Fibroblast of the conjunctiva (primary cell): ENCODE measurements at regions not wholly inside any gene's neighbourhood (a gene's known extent, or its start where the extent isn't known, plus 50 kb on each side); places are given as distances from the start of the nearest gene placed in this dataset.
"Not testable (repeated sequence)": the region's sequence is repeated elsewhere in the genome, so short reads cannot be mapped to it uniquely, and the experiment has no call there.

ENCODE experiments used
- DNase-seq: peaks from one replicate; pipeline ENCODE4 v3.0.0-alpha.2; 2010; ENCODE audit warnings: low read depth

GRCh38 chr5:43926923-43927322 is 323.9 kb downstream of the NNT start:
- no peak for DNase-seq

- no peak for DNase-seq
These were observed 317.4 kb downstream of the NNT start for GRCh38 chr5:43920422-43920821.

- DNase-seq, result no peak
These were observed 314.9 kb downstream of the NNT start for GRCh38 chr5:43917925-43918324.

- no peak for DNase-seq
These were observed 300.1 kb downstream of the NNT start for GRCh38 chr5:43903129-43903528.

- DNase-seq, result no peak
These were observed 298.0 kb downstream of the NNT start for GRCh38 chr5:43900974-43901373.

- no peak for DNase-seq
These were observed 292.9 kb downstream of the NNT start for GRCh38 chr5:43895876-43896275.

DNA sequence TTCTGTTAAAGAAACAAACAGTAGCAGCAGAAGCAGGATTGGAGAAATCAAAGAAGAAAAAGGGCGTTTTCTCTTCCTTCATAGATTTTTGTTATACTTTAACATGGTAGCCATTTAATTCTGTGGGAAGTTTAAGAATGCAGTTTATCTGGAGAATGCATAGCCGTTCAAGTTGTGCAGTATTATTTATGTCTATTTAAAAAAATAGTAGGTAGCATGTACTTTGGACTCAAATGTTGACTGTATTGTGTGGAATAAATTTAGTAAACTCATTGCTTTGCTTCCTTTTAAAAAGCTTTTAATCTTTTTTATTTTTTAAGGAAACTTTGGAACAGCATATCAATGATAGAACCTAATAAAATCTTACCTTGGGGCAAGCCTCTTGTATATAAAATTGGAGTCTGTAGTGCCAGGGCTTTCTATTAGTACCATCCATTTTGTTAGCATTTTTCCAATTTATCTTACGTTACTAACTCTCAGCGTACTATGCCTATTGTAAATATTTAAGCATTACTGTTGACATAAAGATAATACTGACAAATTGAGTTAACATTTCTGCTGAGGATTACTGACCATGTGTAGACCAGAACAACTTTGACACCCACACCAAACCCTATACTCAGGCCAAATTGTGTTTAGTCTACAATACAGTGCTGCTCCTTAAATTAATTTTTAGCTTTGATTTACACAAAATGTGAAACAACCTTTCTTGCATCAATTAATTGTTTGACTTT is 291.1 kb downstream of the NNT start:
- no peak for DNase-seq

DNA sequence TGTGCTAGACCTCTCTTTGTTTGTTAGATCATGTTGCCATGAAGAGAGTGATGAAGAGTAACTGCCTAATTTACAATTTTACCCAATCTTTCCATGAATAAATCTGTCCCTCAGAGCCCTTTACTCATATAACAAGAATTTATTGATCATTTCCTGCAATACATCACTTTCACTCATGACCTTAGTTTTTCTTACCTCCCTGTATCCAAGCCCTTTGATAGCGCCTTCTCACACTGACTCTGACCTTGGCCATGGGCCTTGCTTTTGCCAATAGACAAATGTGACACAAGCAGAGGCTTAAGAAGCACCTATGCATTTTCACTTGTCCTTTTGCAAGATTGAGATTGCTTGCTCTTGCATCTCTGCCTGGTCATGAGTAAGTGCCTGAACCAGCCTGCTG is 288.1 kb downstream of the NNT start:
- DNase-seq, result no peak

DNA sequence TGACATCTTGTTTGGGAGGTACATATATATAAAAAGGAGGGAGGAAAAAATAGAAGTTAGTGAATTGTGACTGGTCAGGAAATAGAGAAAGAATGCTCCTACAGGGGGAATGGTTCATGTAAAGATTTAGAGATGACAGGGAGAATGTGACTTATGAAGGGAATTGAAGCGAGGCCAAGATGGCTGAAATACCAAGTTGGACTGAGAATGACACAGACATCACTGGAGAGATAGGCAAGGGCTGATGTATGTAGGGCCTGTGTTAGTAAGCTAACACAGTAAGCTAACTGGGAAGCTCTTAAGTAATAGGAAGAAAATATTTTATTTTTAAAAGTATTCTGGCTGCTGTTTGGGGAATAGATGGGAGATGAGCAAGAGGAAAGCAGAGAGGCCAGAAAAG is 286.3 kb downstream of the NNT start:
- DNase-seq, result no peak

DNA sequence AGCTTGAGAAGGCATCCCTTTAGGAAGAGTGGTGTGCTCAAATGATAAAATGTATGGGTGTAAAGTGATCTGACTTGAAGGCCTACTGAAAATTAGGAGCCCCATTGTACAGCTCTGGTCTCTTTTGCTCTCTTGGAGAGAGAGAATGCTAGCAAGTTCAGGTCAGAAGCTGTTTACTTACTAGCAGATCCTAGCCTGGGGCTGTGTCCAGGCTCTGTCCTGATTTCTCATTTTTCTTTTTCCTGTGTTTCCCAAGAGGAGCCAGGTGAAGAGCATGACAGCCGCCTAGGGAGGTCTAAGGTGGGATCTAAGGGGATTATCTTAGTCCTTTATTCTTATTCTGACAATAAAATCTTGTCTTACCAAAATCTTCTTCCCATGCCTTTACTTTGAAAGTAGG is 272.8 kb downstream of the NNT start:
- no peak for DNase-seq

GRCh38 chr5:43874772-43875171 is 271.8 kb downstream of the NNT start:
- no peak for DNase-seq

DNA sequence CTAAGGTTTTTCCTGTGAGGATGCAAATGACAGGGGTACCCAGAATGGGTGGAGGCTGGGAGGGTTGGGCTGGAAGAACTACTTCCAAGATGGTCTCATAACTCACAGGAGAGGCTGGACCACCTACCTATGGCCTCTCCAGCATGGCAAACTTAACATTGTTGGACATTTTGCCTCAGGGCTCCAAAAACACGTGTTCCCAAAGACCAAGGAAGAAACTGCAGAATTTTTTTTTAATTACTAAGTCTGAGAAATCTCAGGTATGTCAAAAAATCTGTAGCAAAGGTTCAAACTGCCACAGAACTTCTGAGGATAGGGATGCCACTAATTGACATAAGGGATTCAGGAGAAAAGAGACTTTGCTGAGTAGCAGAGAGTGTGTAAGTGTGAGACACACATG is 270.8 kb downstream of the NNT start:
- no peak for DNase-seq

DNA sequence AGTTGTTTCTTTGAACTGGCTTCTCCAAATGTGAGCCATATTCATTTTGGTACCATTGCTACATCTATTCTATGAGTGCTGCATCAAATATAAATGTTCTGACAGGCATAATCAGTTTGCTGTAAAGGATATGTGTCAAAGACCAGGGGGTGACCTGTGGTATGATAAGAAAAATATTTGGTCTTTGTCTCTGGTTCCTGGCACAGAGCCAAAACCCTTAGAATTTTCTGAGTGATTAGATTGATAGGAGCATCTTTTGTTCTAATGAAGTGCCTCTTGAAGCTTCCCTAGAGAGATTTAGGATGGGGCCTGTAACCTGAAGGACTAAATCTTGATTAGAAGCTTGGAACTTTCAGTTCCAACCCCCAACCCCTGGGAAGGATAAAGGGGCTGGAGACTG is 256.3 kb downstream of the NNT start:
- DNase-seq, result no peak

DNA sequence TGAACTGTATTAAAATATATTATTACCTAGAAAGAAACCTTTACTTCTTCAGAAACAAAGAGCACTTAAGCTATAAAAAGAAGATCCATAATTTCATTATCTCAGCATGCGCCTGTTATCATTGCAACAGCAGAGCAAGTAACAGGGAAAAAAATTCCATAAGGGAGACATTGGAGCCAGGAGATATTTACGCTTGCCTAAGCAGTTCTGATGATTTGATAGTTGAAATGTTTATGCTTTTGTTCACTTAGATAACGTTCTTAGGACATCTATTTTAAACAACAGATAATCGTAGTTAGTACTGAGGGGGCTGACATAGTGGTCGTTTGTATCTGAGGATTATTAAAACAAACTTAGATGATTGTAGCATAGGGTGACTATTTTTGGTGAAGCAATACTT is 252.5 kb downstream of the NNT start:
- no peak for DNase-seq

GRCh38 chr5:43854697-43855292 is 251.8 kb downstream of the NNT start:
- DNase-seq, result no peak

GRCh38 chr5:43852279-43852678 is 249.3 kb downstream of the NNT start:
- no peak for DNase-seq

DNA sequence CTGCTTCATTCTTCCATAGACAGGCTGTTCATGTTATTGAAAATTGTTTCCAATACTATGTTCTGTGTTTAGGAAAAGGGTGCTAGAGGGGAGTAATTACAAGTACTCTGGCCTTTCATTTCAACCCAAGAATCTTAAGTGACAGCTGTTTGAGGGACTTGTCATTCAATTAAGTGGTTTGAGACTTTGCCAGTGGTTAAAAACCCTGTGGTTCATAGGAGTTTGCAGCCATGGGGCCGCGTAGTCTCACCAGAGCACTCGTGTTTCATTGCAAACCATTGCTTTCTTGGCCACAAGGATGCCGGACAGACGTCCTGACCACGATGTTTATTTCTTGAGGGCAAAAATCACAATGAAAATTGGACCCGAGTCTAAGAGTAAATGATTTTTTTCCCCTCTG is 248.8 kb downstream of the NNT start:
- DNase-seq, result no peak

GRCh38 chr5:43840424-43841125 is 237.6 kb downstream of the NNT start:
- DNase-seq, result no peak

GRCh38 chr5:43839218-43839617 is 236.2 kb downstream of the NNT start:
- DNase-seq, result peak; percentile 75

GRCh38 chr5:43837996-43838395 is 235.0 kb downstream of the NNT start:
- DNase-seq, result no peak

GRCh38 chr5:43837091-43837490 is 234.1 kb downstream of the NNT start:
- DNase-seq, result no peak

GRCh38 chr5:43833961-43834360 is 231.0 kb downstream of the NNT start:
- no peak for DNase-seq

GRCh38 chr5:43824325-43824964 is 221.5 kb downstream of the NNT start:
- DNase-seq, result not testable (repeated sequence)
